ENCODE measurements at regions not wholly inside any gene's neighbourhood (a gene's known extent, or its start where the extent isn't known, plus 50 kb on each side); places are given as distances from the start of the nearest gene placed in this dataset.
"Not testable (repeated sequence)": the region's sequence is repeated elsewhere in the genome, so short reads cannot be mapped to it uniquely, and the experiment has no call there.

DNA sequence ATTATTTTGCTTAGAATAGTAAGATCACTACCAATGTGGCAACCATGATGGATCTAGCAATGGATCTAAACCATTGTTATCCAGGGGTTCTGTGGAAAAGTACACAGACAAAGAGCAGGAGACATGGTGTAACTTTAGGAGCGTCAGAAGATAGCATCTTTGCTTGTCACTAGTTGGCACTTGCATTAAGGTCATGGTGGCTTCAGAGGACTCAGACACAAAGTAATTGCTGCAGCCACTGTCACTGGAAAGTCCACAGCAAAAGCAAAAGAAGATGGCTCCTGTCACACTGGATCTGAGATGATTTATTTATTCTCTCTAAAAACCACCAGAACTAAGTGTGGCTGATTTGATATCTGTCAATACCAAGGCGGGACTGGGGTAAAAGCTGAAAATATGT lies 93.3 kb upstream of the PCDH20 start:
- H3K36me3 Mint-ChIP-seq: no peaks in the 10 kb centered on the region
- no peak overlapping the region for H3K4me3 Mint-ChIP-seq
- H3K27me3 Mint-ChIP-seq: no peaks in the 10 kb centered on the region
- no peak overlapping the region for H3K27ac Mint-ChIP-seq
- ATAC-seq (ENCODE audit: low read depth) (no peak), DNase-seq (ENCODE audit: low spot score in 2 of 2) (no peak)
- H3K9me3 Mint-ChIP-seq: peaks cover 8% of the 10 kb centered on the region
- H3K4me1 Mint-ChIP-seq: no peaks in the 10 kb centered on the region

DNA sequence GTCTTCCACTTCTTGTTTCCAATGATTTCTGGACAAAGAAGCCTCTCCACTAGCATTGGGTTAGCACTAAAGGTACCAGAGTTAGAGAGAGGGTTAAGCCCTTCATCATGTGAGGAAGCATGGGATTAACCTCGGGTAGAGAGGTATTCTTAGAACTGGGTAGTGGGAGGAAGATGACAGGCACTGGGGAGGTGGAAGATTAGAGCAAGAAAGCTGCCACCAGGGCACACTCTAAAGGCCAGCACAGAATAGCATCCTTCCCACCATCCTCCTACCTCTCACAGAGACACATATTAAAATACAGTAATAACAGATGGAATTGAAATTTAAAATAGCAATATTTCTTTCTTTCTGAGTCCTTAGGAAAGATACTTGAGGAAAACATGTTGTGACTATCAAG lies 84.5 kb upstream of the PCDH20 start:
- Mint-ChIP-seq H3K4me3 (no peak overlapping the region), H3K27me3 (no peaks in the 10 kb centered on the region), H3K36me3 (no peaks in the 10 kb centered on the region), H3K9me3 (no peaks in the 10 kb centered on the region), H3K27ac (no peak overlapping the region), H3K4me1 (no peaks in the 10 kb centered on the region)
- ATAC-seq (ENCODE audit: low read depth) (no peak), DNase-seq (ENCODE audit: low spot score in 2 of 2) (no peak)

GRCh38 chr13:61495648-61496047 lies 80.0 kb upstream of the PCDH20 start:
- Mint-ChIP-seq H3K4me1 (no peaks in the 10 kb centered on the region), H3K27me3 (no peaks in the 10 kb centered on the region), H3K27ac (no peak overlapping the region), H3K4me3 (no peak overlapping the region), H3K9me3 (peaks cover 3% of the 10 kb centered on the region), H3K36me3 (no peaks in the 10 kb centered on the region)
- no peak for DNase-seq (ENCODE audit: low spot score in 2 of 2)
- no peak for ATAC-seq (ENCODE audit: low read depth)

DNA sequence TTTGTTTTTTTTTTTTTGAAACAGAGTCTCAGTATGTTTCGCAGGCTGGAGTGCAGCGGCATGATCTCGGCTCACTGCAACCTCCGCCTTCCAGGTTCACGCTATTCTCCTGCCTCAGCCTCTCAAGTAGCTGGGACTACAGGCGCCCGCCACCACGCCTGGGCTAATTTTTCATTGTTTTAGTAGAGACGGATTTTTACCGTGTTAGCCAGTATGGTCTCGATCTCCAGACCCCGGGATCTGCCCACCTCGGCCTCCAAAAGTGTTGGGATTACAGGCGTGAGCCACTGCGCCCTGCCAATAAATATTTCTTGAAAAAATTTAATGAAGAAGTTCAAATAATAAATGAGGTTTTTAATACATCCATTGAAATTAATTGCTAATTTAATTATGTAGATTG lies 77.9 kb upstream of the PCDH20 start:
- H3K9me3 Mint-ChIP-seq; H3K27ac Mint-ChIP-seq; H3K27me3 Mint-ChIP-seq; H3K4me3 Mint-ChIP-seq; DNase-seq (ENCODE audit: low spot score in 2 of 2); H3K36me3 Mint-ChIP-seq; ATAC-seq (ENCODE audit: low read depth); H3K4me1 Mint-ChIP-seq: not testable (repeated sequence)

GRCh38 chr13:61486496-61486895 lies 70.8 kb upstream of the PCDH20 start:
- H3K4me3 Mint-ChIP-seq: no peak overlapping the region
- no peak for ATAC-seq (ENCODE audit: low read depth)
- no peak for DNase-seq (ENCODE audit: low spot score in 2 of 2)

DNA sequence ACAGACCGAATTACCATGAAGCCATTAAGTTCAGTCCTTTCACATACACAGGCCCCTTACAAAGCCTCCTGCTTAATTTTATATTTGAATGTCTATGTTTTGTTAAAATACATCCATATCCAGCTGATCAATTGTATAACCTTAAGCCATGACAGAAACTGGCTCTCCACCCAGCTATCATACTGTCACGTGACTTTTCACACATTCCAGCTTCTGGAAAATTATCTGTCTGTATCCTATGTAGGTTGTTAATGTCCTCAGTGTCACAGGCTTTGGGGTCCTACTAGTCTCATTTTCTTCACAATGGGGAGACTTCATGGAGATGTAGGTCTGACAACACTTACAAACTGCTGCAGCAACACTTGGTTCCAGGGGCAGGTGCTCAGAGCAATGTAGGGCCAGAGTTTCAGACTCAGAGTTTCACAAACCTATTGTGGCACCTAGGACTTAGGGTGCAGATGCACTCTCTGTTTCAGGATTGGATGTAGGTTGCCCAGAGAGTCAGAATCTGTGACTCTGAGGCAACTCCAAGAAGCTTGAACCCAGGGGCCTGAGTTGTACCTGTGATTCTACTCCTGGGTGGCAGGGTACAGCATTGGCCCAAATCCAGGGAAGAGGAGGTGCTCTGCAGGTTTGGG lies 69.6 kb upstream of the PCDH20 start:
- no peaks in the 10 kb centered on the region for H3K36me3 Mint-ChIP-seq
- no peaks in the 10 kb centered on the region for H3K27me3 Mint-ChIP-seq
- ATAC-seq (ENCODE audit: low read depth) (no peak), DNase-seq (ENCODE audit: low spot score in 2 of 2) (no peak)
- H3K27ac Mint-ChIP-seq: no peak overlapping the region
- H3K4me3 Mint-ChIP-seq: no peak overlapping the region
- no peaks in the 10 kb centered on the region for H3K4me1 Mint-ChIP-seq
- H3K9me3 Mint-ChIP-seq: peaks cover 4% of the 10 kb centered on the region

More at GRCh38 chr13:61486496-61486895, 70.8 kb upstream of the PCDH20 start:
- Mint-ChIP-seq H3K27me3 (no peaks in the 10 kb centered on the region), H3K27ac (no peak overlapping the region), H3K4me1 (no peaks in the 10 kb centered on the region), H3K36me3 (no peaks in the 10 kb centered on the region), H3K9me3 (peaks cover 4% of the 10 kb centered on the region)

- no peaks in the 10 kb centered on the region for H3K36me3 Mint-ChIP-seq
- ATAC-seq (ENCODE audit: low read depth) (no peak), DNase-seq (ENCODE audit: low spot score in 2 of 2) (no peak)
- no peak overlapping the region for H3K27ac Mint-ChIP-seq
- no peaks in the 10 kb centered on the region for H3K4me1 Mint-ChIP-seq
- no peaks in the 10 kb centered on the region for H3K27me3 Mint-ChIP-seq
- peaks cover 4% of the 10 kb centered on the region for H3K9me3 Mint-ChIP-seq
- no peak overlapping the region for H3K4me3 Mint-ChIP-seq
Measured at GRCh38 chr13:61477619-61478018, 62.0 kb upstream of the PCDH20 start.

DNA sequence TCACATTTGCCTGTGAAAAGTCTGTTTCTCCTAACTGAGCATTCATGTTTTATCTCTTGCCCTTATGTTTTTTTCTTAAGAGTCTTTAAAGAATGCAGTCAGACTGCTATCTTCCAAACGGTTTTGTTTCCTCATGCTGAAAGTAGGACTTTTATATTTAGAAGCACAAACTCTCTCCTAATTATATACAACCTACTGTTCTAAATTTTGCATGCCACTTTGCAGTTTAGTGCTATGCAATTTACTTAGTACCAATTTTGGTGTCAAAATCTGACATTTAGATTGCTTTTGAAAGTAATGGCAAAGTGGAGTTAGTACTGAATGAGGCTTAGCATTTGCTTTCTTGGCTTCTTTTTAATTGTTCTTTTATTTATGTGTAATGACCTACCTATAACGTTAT lies 55.1 kb upstream of the PCDH20 start:
- Mint-ChIP-seq H3K4me3 (no peak overlapping the region), H3K27ac (no peak overlapping the region), H3K36me3 (no peaks in the 10 kb centered on the region), H3K9me3 (no peaks in the 10 kb centered on the region), H3K27me3 (no peaks in the 10 kb centered on the region), H3K4me1 (no peaks in the 10 kb centered on the region)
- no peak for ATAC-seq (ENCODE audit: low read depth)
- DNase-seq (ENCODE audit: low spot score in 2 of 2): no peak

- Mint-ChIP-seq H3K27me3 (no peaks in the 10 kb centered on the region), H3K27ac (no peak overlapping the region), H3K4me3 (no peak overlapping the region), H3K36me3 (no peaks in the 10 kb centered on the region), H3K4me1 (no peaks in the 10 kb centered on the region), H3K9me3 (no peaks in the 10 kb centered on the region)
- ATAC-seq (ENCODE audit: low read depth): no peak
- DNase-seq (ENCODE audit: low spot score in 2 of 2): no peak
Measured at GRCh38 chr13:61466280-61466679, 50.6 kb upstream of the PCDH20 start.

Data from memory B cell (primary cell).